ENCODE measurements at regions not wholly inside any gene's neighbourhood (a gene's known extent, or its start where the extent isn't known, plus 50 kb on each side); places are given as distances from the start of the nearest gene placed in this dataset.

- TF ChIP-seq ZNF274 (IDR thresholded peaks at IDR 0.05; ENCODE audit: low read depth, low read length), result no peak
- no peak for TF ChIP-seq YY1 (IDR thresholded peaks at IDR 0.05; ENCODE audit: insufficient read depth, insufficient read length)
Observed at GRCh38 chr14:48792376-48793024, 793.7 kb downstream of the RPS29 start.
